HG02981 (cell line): ENCODE measurements at regions not wholly inside any gene's neighbourhood (a gene's known extent, or its start where the extent isn't known, plus 50 kb on each side); places are given as distances from the start of the nearest gene placed in this dataset.
"Not testable (repeated sequence)": the region's sequence is repeated elsewhere in the genome, so short reads cannot be mapped to it uniquely, and the experiment has no call there.

Experiments
- ATAC-seq: cut with Tn5 transposase; IDR thresholded peaks from one replicate; pipeline ENCODE4 v1.9.1; 2021; ENCODE audit warnings: mild to moderate bottlenecking, moderate library complexity; ENCODE audit not compliant: unreplicated experiment

DNA sequence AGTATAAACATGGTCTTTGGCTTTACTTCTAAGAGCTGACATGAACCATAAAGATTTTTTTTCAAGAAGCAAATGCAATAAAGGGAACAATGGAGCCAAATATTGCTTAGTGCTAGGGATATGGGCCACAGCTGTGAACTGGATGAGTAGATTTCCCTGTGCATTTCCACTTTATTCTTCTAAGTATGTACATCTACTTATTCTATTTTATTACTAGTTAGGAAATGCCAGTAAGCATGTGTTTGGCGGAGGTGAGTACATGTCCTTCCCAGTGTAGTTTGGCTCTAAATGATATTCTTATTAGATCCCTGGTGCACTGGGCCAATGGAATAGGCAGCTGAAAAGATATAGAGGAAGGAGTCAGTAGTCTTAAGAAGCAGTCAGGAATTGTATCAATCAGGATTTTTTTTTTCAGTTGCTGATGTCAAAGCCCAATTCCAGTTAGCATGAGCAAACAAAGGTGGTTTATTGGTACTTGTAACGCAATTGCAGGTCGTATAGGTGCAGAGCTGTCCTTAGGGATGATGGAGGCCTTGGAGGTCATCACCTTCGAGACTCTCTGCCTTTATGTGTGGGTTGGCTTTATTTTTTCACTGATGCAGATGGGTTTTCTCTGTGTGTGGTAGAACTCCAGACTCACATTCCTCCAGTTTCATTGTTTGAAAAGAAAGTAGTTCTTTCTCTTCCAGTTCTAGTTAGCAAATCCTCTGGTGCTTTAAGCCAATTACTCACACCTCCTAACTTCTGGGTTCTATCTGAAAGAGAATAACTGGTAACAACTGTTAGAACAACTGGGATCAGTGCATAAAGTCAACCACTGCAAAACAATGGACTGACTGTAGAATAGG lies 139.0 kb upstream of the LRIG3 start:
- ATAC-seq, result no peak

DNA sequence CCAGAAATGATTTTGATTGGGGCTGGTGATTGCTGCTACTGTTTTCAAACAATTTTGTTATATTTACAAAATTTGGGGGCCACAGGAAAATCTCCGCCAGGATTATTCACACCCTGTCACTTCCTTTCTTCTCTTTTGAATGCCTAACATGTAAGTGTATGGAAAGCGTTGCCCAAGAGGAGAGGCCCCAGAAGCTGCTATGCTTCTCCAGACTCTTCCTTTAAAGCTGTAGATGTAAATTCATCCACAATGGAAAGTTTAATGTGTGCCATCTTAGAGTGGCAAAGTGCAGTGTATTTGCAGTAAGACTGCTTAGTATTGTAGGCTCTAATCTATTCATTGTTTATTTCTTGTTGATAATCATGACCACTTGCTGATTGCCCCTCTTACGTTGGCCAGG lies 136.7 kb upstream of the LRIG3 start:
- no peak for ATAC-seq

DNA sequence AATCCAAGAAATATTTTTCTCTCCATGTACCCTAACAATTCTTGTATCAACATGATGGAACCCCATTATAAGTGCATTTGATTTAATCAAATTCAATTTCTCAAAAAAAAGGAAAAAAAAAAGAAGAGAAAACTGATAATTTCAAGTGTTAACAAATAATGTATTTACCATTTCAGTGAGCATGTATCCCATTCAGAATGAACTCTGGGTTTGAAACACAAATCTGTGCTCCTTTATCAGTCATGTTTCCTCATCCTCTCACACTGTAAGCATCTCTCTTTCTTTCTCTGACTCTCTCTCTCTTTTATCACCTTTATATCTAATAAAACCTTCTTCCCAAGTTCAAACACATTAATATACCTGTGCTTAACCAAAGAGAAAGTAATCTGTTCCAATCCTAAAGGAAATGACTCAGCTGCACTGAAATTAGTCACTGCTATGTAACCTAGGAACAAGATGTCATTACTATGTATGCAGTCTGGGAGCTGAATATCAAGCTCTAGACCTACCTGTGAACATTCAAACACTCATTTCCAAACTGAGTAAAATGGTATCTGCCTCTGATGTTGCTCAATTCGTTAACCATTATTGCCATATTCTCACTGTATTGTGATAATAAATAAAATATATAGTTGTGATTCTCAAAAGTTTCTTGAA lies 135.0 kb upstream of the LRIG3 start:
- peak; percentile 87 for ATAC-seq

DNA sequence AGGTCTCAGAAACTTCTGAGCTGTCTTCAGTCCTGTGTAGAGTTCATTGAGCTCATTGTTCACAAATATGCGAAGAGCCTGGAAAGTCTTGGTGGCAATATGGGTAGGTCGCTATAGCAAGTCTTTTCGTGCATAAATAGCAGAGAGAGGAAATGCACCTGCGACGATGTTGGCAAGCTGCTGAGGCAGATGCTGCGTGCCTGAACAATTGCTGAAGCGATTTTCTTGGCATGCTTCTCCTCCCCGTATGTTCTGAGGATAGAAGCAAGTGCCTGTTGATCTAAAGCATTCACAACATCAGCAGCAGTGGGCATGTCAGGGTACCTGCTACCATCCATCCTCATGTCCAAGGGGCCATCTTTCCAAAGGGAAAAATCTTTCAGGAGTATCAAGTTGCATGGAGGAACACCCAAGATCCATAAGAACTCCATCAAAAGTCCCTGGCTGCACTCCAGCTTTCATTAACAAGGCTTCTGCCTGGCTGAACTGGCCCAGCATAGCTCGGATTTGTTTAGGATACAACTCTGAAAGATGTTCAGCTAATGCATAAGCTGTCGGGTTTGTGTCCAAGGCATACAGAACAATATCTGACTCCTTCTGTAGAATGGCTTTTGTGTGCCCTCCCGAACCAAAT lies 133.1 kb upstream of the LRIG3 start:
- not testable (repeated sequence) for ATAC-seq

DNA sequence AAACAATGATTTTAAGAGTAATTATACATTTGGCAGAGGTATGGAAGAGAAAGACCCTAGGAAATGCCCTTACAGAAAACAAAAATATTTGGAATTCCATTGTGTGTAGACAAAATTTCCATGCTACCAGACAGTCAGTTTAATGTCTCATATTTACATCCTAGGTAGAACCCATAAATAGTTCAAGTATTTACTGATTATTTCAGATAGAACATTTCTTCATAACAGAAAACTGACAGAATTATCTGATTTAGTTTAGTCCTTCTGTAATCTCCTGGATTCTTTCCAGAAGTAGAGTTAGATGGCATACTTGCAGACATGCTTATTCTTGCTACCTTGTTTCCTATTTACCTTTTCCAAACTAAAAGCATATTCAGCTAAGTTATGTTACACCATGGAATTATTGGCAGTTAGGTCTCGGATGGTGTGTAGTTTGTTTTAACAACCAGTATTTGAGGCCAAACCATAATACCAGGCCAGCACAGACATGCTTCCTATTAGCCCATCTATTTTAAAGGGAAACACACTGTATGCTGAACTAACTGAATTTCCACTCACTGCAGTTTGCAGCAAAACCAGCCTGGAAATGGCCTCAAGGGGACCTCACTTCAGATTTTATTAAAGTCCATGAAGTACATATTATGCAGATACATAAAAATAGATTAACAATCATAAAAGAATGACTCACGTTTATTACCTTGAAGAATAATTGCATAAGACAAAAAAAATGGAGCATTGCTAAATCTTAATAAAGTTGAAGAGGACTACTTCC lies 126.6 kb upstream of the LRIG3 start:
- ATAC-seq, result no peak

DNA sequence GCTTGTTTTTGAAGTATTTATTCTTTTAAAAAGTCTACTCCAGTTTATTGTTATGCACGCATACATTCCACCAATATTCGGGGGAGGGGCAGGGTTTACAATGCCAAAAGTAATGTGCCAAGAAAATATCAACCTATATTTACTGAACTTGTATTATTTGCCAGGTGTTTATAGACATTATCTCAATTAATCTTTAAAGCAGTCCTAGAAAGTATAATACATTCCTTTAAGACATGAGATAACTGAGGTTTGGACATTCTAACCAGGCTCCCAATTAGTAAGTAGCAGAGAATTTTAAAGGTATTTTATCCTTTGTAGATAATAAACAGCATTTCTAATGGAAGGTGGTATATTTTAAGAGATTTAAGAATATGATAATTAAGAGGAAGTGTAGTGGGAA lies 124.5 kb upstream of the LRIG3 start:
- ATAC-seq, result no peak

DNA sequence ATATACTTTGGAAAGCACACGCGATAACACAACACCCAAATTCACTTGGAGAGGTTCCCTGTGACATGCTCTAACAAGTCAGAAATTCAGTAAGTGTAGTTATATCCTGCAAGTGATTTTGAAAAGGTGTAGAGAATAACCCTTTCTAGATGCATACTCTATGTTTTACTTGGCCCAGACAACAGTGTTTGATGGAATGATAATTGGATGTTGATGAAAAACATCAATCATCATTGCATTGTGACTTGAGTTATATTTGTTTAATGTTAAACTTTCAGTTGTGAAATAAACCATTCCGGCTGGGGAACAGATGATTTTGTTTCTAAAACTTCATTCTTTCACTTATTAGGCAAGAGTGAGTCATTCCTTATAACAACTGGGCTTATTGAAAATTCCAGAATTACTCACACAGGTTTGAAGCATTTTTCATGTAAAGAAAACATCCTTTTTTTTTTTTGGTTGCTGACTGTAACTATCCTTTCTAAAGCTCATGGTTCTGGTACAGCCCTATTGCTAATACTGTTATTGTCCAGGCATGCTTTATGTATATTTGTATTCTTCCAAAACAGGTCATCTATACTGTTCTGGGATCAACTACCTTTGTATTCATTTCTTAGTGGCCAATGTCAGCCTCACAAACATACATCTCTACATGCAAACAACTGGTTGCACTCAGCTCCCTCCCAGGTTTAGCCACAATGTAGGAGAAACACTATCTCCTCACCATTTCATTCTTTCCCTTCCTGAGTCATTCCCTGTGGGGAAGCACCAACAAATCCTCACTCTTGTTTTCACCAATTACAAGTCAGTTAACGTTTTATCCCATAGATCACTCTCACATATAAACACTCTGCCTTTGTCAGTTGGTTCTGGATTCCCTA lies 121.2 kb upstream of the LRIG3 start:
- no peak for ATAC-seq

DNA sequence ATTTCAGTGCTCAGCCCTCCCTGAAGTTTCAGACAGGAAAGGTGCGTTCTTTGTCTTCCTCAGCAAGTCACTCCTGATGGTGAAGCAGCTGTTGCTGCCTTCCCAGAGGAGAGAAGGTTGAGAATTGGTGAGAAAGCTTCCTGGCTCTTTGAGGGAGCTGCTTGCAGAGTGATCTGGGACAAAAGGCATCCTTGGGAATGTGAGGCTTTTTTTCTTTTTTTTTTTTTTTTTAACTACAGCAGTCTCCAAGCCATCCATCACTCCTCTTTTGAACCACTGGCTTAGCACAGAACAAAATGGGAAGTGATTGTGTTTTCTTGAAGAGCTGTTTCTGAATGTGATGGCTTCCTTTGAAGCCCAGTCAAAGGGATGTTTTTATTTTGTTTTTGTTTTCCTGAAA lies 120.4 kb upstream of the LRIG3 start:
- ATAC-seq, result no peak

DNA sequence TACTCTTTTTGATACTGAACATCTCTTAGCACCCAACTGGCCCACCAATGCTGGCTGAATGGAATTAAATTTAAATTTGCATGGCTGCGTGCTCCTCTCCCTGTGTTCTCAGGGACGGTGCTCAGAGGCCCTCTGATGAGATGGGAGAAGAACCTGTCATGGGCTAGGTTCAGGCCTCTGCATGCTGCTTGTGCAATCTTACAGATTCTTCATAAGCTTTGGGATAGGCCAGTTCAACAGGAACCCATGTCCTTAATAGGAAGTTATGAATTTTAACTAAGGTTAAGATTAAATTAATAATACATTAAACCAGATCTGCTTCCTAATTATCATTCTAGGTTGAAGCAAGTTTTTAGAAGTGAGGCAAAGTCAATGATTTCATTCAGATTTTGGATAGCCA lies 119.7 kb upstream of the LRIG3 start:
- no peak for ATAC-seq

DNA sequence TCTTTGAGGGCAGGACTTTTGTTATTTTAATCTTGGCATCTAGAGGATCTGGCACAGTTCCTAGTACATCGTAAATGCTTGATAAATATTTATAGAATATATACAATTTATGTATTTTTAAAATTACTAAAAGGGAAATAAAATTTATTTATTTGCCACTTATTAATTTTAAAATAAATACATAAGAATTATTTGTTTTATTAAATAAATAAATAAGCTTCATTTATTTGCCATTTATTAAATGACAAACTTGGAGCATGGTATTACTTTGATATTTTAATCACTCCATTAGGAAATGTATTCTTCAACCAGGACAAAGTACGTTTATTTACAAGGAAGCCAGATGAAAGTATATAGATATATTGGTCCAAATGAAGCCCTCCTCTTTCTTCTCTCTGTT lies 118.7 kb upstream of the LRIG3 start:
- ATAC-seq, result no peak

DNA sequence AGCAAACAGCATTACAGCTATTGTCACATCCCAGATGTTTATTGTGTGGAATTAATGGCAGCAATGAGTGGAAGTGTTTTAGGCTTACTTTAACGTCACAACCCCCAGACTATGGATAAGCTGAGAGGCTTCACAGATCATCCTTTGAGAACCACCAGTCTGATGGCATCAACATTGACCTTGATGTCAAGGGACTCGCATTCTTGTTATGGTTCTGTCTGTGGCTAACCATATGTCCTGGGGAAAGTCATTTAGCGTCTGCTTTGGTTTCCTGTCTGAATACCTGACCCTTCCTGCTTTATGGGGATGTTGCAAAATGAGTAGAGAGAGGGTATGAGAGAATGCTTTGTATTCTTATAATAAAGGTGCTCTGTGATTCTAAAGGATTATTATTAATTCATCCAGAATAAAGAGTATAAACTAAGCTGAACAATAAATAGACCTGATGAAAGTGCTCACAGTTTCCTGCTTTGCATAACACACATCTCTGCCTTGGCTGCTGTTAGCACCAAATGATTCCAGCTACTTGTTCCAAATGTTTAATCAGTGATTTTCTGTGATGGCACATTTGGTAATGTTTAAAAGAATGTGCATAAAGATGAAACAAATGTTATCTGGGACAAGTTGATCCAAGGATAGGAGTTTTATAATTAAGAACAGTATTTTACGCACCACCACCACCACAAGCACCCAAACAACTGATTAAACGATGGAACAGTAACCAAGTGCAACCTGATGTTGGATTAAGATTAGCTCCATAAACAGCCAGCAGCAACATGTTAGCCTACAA lies 116.9 kb upstream of the LRIG3 start:
- ATAC-seq, result no peak

DNA sequence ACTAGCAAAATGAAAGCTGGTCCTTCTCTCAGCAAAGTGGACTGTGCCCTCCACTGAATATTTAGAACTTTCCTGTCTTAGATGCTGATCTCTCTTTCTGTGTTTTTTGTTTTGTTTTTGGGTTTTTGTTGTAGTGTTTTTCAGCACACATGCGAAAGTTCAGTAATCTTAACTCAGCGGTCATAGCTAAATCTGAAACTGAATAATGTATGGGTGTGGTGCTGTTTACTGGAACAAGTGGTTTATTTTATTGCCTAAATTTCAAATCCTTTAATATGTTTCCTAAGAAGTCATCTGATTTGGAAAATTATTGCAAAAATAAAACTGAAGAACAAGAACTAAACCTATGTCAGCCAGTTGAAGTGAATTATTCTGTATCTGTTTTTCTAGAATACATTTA lies 116.0 kb upstream of the LRIG3 start:
- ATAC-seq, result no peak

DNA sequence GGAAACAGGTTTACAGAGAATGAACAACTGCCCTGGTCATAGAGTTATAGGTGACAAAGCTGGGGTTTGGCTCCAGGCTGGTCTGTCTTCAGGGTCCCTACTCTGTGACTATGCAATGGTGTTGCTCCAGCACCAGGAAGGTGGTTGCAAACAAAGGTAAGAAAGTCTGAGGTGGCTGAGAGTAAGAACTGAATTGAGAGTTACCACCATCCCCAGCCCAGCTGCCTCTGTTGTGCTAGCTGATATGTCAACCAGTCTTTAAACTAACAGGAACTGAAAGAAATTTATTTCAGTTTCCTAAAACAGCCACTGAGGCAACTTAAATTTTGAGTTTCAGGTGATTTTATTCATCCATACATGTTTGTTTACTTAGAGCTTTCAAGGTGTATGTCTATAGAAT lies 111.0 kb upstream of the LRIG3 start:
- ATAC-seq, result no peak

DNA sequence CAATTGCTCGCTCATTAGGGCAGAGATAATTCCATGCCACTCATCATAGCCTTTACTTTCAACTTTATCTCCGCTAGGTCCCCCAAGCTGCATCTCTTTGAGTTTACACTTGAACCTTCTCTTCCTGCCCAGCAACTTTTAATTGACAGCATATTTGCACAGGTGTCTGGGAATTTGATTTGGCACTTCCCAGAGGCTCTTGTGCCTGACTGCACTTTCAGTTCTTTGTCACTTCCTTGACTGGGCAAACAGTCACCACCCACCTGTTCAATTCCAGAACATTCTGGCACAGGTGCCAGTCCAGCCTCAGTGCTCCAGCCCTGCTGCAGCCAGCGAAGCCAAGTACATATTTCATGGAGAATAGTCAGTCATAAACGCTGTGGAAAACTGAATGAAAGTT lies 110.1 kb upstream of the LRIG3 start:
- no peak for ATAC-seq

DNA sequence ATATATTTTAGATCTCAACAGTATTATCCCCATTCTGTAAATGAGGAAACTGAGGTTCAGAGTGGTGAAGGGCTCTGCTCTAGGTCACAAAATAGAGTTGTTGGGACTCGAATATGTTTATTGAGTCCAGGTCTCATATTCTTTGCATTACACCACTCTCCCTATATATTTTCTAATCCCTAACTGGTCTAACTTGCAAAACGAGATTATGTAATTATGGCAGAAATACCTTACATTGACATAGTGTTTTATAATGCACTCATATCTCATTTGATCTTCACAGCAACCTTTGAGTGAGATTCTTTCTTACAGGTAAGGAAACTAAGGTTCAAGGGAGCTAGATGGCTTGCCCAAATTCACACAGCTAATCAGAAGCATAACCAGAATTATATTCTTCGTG lies 106.9 kb upstream of the LRIG3 start:
- ATAC-seq, result no peak

DNA sequence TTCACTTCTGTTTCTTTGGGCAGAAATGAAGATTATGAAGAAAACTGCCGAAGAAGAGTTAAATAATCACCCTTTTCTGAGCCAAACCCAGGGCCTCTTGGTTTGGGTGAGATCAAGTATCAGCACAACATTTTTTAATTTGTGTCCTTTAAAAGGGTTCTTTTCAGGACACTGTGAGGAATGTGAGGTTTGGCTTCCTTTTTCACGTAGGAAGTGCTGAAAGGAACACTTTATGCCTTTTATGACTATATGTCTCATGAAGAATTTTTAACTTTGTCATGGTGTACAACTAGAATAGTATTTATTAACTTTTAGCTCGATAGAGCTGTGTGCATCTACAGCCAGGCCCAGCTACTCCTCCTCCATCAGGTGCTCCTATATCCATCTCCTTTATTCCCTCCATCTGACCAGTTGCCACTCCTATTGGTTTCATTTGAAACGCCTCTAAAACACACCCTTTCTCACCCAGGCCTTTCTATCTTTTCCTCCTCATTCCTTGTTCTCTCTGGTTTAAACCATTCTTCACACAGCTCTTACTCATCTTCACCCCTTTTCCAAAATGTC lies 103.6 kb upstream of the LRIG3 start:
- no peak for ATAC-seq

DNA sequence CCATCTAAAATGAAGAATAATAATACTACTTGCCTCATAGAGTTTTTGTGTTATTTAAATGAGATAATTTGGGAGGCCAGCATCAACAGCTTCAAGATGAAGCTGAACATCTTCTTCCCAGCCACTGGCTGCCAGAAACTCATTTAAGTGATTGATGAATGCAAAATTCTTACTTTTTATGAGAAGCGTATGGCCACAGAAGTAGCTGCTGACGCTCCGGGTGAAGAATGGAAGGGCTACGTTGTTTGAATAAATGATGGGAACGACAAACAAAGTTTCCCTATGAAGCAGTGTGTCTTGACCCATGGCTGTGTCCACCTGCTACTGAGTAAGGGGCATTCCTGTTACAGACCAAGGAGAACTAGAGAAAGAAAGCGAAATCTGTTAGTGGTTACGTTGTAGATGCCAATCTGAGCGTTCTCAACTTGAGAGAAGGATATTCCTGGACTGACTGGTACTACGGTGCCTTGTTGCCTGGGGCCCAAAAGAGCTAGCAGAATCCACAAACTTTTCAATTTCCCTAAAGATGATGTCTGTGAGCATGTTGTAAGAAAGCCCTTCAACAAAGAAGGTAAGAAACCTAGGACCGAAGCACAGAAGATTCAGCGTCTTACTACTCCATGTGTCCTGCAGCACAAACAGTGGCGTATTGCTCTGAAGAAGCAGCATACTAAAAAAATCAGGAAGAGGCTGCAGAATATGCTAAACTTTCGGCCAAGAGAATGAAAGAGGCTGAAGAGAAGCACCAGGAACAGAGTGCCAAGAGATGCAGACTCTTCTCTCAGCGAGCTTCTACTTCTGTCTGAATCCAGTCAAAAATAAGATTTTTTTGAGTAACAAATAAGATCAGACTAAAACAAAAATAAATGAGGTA lies 100.0 kb upstream of the LRIG3 start:
- no peak for ATAC-seq

DNA sequence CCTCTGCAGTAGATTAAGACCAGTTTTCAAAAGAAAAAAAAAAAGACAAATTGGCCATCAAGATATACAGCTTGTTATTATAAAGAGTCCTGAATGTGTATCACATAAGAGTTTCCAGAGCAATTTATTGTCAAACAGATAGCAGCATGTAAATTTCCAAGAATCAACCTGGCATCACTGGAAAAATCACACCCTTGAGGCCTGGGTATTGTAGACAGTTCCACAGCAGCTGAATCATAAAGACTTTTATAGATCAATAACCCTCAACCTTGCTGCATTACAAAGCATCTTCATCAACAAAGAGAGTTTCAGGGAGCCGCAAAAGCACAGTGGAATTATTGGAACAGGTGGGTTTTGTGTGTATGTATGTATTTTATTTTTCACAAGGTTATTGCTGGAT lies 94.6 kb upstream of the LRIG3 start:
- ATAC-seq, result no peak
